ENCODE measurements at regions not wholly inside any gene's neighbourhood (a gene's known extent, or its start where the extent isn't known, plus 50 kb on each side); places are given as distances from the start of the nearest gene placed in this dataset.

GRCh38 chr22:47789171-47789570 lies 1026.7 kb downstream of the TBC1D22A start:
- TF ChIP-seq CTCF (IDR thresholded peaks at IDR 0.05 in 8 of 11, conservative IDR thresholded peaks at IDR 0.05 in 3 of 11) (no peak), POLR2AphosphoS5 (IDR thresholded peaks at IDR 0.05) (no peak)

Data from spleen (tissue), 7 donors.